ENCODE measurements at regions not wholly inside any gene's neighbourhood (a gene's known extent, or its start where the extent isn't known, plus 50 kb on each side); places are given as distances from the start of the nearest gene placed in this dataset.
A peak's percentile ranks its signal among the peaks of the same experiment; 100 is the strongest.

DNA sequence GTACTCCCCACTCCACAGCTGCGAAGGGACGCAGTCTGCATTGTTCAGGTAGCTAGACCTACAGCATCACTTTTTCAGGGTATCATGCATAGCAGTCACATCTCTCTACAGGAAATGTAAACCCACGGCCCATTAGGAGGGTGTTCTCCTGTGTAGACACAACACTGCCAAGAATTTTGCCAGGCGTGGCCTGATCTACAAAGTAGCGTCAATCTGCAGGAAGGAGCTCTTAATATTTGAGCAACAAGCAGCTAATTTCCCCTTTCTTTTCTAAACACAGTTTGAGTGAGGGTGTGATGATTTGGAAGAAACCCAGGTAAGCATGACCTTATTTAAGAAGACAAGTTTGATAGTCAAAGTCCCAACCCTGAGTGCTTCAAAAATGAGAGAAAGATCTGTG is 419.0 kb downstream of the GADD45G start (continued):
- TF ChIP-seq, protein P1, sequence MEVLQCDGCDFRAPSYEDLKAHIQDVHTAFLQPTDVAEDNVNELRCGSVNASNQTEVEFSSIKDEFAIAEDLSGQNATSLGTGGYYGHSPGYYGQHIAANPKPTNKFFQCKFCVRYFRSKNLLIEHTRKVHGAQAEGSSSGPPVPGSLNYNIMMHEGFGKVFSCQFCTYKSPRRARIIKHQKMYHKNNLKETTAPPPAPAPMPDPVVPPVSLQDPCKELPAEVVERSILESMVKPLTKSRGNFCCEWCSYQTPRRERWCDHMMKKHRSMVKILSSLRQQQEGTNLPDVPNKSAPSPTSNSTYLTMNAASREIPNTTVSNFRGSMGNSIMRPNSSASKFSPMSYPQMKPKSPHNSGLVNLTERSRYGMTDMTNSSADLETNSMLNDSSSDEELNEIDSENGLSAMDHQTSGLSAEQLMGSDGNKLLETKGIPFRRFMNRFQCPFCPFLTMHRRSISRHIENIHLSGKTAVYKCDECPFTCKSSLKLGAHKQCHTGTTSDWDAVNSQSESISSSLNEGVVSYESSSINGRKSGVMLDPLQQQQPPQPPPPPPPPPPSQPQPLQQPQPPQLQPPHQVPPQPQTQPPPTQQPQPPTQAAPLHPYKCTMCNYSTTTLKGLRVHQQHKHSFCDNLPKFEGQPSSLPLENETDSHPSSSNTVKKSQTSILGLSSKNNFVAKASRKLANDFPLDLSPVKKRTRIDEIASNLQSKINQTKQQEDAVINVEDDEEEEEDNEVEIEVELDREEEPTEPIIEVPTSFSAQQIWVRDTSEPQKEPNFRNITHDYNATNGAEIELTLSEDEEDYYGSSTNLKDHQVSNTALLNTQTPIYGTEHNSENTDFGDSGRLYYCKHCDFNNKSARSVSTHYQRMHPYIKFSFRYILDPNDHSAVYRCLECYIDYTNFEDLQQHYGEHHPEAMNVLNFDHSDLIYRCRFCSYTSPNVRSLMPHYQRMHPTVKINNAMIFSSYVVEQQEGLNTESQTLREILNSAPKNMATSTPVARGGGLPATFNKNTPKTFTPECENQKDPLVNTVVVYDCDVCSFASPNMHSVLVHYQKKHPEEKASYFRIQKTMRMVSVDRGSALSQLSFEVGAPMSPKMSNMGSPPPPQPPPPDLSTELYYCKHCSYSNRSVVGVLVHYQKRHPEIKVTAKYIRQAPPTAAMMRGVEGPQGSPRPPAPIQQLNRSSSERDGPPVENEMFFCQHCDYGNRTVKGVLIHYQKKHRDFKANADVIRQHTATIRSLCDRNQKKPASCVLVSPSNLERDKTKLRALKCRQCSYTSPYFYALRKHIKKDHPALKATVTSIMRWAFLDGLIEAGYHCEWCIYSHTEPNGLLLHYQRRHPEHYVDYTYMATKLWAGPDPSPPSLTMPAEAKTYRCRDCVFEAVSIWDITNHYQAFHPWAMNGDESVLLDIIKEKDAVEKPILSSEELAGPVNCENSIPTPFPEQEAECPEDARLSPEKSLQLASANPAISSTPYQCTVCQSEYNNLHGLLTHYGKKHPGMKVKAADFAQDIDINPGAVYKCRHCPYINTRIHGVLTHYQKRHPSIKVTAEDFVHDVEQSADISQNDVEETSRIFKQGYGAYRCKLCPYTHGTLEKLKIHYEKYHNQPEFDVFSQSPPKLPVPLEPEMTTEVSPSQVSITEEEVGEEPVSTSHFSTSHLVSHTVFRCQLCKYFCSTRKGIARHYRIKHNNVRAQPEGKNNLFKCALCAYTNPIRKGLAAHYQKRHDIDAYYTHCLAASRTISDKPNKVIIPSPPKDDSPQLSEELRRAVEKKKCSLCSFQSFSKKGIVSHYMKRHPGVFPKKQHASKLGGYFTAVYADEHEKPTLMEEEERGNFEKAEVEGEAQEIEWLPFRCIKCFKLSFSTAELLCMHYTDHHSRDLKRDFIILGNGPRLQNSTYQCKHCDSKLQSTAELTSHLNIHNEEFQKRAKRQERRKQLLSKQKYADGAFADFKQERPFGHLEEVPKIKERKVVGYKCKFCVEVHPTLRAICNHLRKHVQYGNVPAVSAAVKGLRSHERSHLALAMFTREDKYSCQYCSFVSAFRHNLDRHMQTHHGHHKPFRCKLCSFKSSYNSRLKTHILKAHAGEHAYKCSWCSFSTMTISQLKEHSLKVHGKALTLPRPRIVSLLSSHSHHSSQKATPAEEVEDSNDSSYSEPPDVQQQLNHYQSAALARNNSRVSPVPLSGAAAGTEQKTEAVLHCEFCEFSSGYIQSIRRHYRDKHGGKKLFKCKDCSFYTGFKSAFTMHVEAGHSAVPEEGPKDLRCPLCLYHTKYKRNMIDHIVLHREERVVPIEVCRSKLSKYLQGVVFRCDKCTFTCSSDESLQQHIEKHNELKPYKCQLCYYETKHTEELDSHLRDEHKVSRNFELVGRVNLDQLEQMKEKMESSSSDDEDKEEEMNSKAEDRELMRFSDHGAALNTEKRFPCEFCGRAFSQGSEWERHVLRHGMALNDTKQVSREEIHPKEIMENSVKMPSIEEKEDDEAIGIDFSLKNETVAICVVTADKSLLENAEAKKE (CRISPR knock-in tag; IDR thresholded peaks at IDR 0.05), result no peak
- TF ChIP-seq ZNF114 (CRISPR knock-in tag; IDR thresholded peaks at IDR 0.05) (no peak), JUNB (IDR thresholded peaks at IDR 0.05; ENCODE audit: unreplicated experiment) (no peak), STAT1 (IDR thresholded peaks at IDR 0.05; ENCODE audit: unreplicated experiment) (no peak)

DNA sequence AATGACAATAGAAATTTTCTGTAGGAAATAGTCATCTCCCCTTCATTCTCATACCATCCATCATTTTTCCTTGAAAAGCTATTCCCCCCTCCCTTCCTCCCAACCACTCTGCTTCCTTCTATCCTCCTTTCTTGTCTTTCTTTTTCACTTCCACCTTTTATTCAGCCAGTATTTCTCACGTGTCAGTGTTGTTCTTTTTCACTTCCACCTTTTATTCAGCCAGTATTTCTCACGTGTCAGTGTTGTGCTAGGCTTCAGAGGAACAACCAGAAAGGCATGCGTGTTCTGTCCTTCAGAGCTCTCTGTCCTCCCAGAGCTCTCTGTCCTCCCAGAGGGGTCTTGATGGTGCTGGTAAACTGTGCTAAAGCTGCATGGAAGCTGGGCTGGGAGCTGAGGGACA is 419.6 kb downstream of the GADD45G start:
- no peaks in the 10 kb centered on the region for H4K20me1 ChIP-seq (replicated peaks; ENCODE audit: insufficient read depth)
- no peaks in the 10 kb centered on the region for H3K9me3 Mint-ChIP-seq
- H3K36me3 Mint-ChIP-seq (ENCODE audit: low read depth), result no peaks in the 10 kb centered on the region
- peaks cover 27% of the 10 kb centered on the region; the same call in 1 of the 2 replicates for H3K9me2 ChIP-seq (ENCODE audit: insufficient read depth)
- H3K27me3 Mint-ChIP-seq (ENCODE audit: insufficient read depth, low read depth, poor library complexity), result peaks cover 6% of the 10 kb centered on the region
- no peak overlapping the region for H3K4me3 Mint-ChIP-seq
- H3K4me2 ChIP-seq, result no peak overlapping the region
- H3K27ac ChIP-seq (ENCODE audit: low read depth), result no peak overlapping the region
- H3F3A ChIP-seq (replicated peaks; ENCODE audit: low read depth), result no peaks in the 10 kb centered on the region
- ATAC-seq (no peak), DNase-seq (ENCODE audit: low spot score) (no peak)
- H3K4me1 Mint-ChIP-seq, result peaks cover 26% of the 10 kb centered on the region
- H3K79me2 ChIP-seq (replicated peaks; ENCODE audit: insufficient read depth), result no peaks in the 10 kb centered on the region
- 0 out of 2 replicates have a peak overlapping the region, but pooled peaks have one; percentile 32 for H2AFZ ChIP-seq
- H3K27me3 ChIP-seq (ENCODE audit: insufficient read depth), result no peaks in the 10 kb centered on the region
- H3K36me3 ChIP-seq (ENCODE audit: insufficient read depth), result no peaks in the 10 kb centered on the region
- no peak overlapping the region for H3K4me3 ChIP-seq
- H3K4me1 ChIP-seq (ENCODE audit: insufficient read depth), result peaks cover 26% of the 10 kb centered on the region
- H3K27ac Mint-ChIP-seq, result no peak overlapping the region
- TF ChIP-seq ZNF114 (CRISPR knock-in tag; IDR thresholded peaks at IDR 0.05), result no peak
- no peak for TF ChIP-seq CREB1 (CRISPR knock-in tag; IDR thresholded peaks at IDR 0.05; ENCODE audit: low read depth)
- TF ChIP-seq, protein P1 (CRISPR knock-in tag; IDR thresholded peaks at IDR 0.05), result no peak
- no peak for TF ChIP-seq POLR2AphosphoS5 (IDR thresholded peaks at IDR 0.05; ENCODE audit: low read depth)
- no peak for TF ChIP-seq EZH2 (IDR thresholded peaks at IDR 0.05; ENCODE audit: low read depth, unreplicated experiment)
- no peak for TF ChIP-seq JUNB (IDR thresholded peaks at IDR 0.05; ENCODE audit: unreplicated experiment)
- TF ChIP-seq NANOG (IDR thresholded peaks at IDR 0.05; ENCODE audit: borderline replicate concordance), result no peak
- TF ChIP-seq, protein P2, sequence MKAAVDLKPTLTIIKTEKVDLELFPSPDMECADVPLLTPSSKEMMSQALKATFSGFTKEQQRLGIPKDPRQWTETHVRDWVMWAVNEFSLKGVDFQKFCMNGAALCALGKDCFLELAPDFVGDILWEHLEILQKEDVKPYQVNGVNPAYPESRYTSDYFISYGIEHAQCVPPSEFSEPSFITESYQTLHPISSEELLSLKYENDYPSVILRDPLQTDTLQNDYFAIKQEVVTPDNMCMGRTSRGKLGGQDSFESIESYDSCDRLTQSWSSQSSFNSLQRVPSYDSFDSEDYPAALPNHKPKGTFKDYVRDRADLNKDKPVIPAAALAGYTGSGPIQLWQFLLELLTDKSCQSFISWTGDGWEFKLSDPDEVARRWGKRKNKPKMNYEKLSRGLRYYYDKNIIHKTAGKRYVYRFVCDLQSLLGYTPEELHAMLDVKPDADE (IDR thresholded peaks at IDR 0.05), result no peak

Measured in GM23338 (cell line).